Fibroblast of lung (primary cell): ENCODE measurements at regions not wholly inside any gene's neighbourhood (a gene's known extent, or its start where the extent isn't known, plus 50 kb on each side); places are given as distances from the start of the nearest gene placed in this dataset.

Experiments used
- CTCF ChIP-seq, 2 donors: IDR thresholded peaks in 1 of 2; conservative IDR thresholded peaks in 1 of 2; 1 replicate in 1 of 2; 2 replicates in 1 of 2; pipeline ENCODE4 v1.5.1; 2011 to 2012; ENCODE audit warnings: low read length in 2 of 2, control low read depth in 1 of 2, inconsistent platforms in 1 of 2, low read depth in 1 of 2, mild to moderate bottlenecking in 1 of 2
- EZH2 ChIP-seq: IDR thresholded peaks from 2 replicates; pipeline ENCODE4 v1.5.1; 2012; ENCODE audit warnings: low read length, control low read depth, mild to moderate bottlenecking; ENCODE audit errors: missing control alignments

- no peak for TF ChIP-seq CTCF (conservative IDR thresholded peaks at IDR 0.05 in 1 of 2, IDR thresholded peaks at IDR 0.05 in 1 of 2; ENCODE audit: low read depth in 1 of 2, low read length in 2 of 2)
- TF ChIP-seq EZH2 = no peak
These were observed 136.7 kb upstream of the CHL1 start for GRCh38 chr3:59854-60253.
